Epithelial cell of proximal tubule (primary cell): ENCODE measurements at regions not wholly inside any gene's neighbourhood (a gene's known extent, or its start where the extent isn't known, plus 50 kb on each side); places are given as distances from the start of the nearest gene placed in this dataset.

Experiments
- DNase-seq: peaks from one replicate; pipeline ENCODE4 v3.0.0-alpha.2; 2011; ENCODE audit warnings: low read depth
- H3K4me3 ChIP-seq: 2 replicates; pipeline ENCODE4 v1.5.1; 2011; ENCODE audit warnings: low read depth, mild to moderate bottlenecking, low read length
- TF ChIP-seq, protein P1 (sequence below): conservative IDR thresholded peaks from 2 replicates; pipeline ENCODE4 v1.5.1; 2012; ENCODE audit warnings: low read depth, mild to moderate bottlenecking, low read length

DNA sequence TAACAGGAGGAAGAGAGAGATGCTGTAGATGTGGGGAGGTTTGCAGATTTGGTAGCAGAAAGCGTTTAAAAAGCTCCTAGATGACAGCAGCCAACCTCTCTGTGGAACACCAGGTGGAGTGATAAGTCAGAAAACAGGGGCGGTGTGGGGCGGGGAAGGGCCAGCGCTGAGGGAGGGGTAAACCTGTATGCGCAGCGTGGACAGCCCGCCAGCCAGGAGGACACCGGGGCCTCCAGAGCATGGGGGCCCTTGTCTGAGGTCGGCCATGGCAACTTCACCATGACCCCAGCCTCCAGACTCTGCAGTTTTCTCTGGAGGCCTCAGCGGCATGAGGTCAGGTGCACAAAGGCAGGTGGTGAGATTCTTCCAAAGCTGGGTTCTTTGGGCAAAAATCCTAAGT is 423.7 kb downstream of the BRD1 start:
- no peak for DNase-seq
- TF ChIP-seq, protein P1, sequence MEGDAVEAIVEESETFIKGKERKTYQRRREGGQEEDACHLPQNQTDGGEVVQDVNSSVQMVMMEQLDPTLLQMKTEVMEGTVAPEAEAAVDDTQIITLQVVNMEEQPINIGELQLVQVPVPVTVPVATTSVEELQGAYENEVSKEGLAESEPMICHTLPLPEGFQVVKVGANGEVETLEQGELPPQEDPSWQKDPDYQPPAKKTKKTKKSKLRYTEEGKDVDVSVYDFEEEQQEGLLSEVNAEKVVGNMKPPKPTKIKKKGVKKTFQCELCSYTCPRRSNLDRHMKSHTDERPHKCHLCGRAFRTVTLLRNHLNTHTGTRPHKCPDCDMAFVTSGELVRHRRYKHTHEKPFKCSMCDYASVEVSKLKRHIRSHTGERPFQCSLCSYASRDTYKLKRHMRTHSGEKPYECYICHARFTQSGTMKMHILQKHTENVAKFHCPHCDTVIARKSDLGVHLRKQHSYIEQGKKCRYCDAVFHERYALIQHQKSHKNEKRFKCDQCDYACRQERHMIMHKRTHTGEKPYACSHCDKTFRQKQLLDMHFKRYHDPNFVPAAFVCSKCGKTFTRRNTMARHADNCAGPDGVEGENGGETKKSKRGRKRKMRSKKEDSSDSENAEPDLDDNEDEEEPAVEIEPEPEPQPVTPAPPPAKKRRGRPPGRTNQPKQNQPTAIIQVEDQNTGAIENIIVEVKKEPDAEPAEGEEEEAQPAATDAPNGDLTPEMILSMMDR = no peak
- H3K4me3 ChIP-seq = no peak overlapping the region

DNA sequence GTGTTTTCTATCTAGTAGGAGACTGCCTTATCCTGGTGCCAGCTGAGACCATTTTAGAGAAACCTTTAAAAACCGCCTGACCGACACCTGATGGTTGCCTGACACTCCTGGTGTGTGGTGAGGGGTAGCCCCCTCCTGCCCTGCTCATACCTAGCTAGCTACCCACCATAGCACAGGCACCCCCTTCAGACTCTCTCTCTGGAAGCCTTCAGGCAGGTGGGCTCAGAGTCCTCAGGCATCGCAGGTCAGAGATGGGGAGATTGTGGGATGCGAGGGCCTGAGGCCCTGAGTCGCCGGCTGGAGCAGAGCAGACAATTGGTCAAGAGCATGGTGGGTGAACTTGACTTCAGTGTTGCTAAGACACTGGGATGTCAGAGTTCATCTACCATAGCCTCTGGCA is 424.6 kb downstream of the BRD1 start:
- H3K4me3 ChIP-seq = no peak overlapping the region
- no peak for DNase-seq
- TF ChIP-seq, protein P1 = no peak

DNA sequence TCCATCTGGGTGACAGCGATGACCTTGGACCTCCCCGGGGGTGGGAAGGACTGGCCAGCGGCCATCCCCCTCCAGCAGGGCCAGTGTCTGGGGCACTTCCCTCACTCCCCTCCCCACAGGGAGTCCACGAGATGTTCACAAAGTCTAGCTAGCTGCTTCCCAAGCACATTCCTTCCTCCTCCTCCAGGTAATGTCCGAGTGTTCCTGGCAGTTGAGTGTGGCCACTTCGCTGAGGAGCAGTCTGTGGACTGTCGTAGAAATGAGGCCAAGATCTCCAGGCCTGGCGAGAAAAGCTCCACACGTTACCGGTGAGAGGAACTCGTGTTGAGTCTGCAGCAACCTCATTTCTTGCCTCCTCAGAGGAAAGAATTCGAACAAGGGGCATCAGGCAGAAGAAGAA is 425.5 kb downstream of the BRD1 start:
- DNase-seq = no peak

DNA sequence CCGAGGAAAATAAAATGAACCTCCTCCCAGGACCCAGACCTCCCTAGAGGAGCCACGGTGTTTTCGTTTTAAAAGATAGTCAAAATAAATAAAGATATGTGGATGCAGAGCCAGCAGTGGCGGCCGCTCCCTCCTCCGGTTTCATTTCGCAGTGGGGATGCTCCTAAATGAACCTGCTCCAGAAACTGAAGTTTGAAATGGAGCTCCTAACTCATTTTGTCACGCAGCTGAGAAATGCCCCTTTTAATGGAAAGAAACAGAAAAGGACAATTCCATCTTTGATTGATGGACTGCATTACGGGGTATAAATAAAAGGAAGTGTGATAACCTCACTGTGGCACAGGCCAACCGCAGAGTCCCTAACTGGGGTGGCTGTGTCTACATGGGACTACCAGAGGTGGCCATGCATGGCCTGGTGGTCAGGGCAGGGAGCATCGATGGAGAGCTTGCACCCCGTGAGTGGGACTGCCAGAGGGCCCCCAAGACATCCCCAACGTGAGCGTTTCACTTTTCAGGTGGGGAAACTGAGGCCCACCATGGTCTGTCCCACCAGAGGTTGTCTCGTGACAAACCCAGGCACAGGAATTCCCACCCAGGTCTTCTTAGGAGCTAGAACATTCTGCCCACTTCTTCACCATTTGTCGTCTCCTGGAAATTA is 426.6 kb downstream of the BRD1 start:
- TF ChIP-seq, protein P1 = no peak
- DNase-seq = no peak

More for the DNA sequence above, 425.5 kb downstream of the BRD1 start:
- H3K4me3 ChIP-seq = no peak overlapping the region
- TF ChIP-seq, protein P1 = no peak

DNA sequence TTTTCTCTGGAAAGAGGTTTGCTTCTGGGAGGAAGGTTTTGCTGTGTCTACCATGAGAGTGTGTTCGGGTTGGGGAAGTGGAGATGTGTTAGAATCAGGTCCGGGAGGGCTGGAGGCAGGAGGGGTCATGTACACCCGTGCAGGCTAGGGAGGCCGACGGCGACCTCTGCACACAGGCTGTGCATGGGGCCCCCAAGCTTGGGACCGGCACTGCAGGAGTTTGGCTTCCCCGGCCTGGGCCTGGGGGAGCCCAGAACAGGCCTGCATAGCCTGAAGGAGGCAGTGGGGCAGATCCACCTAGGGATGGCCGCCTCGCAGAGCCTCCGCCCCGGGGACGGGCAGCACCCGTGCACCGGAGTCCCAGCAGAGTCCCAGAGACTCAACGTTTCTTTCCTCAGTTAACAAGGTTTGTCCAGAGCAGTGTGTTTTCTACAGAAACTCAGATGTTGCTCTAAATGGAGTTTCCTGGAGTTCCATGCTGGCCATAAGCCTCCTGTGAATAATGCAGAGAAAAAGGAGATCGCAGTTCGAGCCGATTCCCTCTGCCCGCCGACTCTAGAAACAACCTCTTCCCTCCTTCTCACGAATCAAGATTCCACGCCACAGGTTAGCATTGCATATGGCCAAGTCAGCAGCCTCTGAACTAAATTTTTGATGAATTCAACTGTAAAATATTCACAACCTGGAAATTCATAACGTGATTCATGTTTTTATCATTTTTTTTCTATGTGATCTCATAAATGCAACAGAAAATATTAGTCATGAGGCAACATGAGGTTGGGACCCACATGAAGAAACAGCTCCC is 427.3 kb downstream of the BRD1 start:
- TF ChIP-seq, protein P1 = no peak
- DNase-seq = no peak
- H3K4me3 ChIP-seq = no peak overlapping the region

More for the DNA sequence above, 426.6 kb downstream of the BRD1 start:
- H3K4me3 ChIP-seq = no peak overlapping the region

DNA sequence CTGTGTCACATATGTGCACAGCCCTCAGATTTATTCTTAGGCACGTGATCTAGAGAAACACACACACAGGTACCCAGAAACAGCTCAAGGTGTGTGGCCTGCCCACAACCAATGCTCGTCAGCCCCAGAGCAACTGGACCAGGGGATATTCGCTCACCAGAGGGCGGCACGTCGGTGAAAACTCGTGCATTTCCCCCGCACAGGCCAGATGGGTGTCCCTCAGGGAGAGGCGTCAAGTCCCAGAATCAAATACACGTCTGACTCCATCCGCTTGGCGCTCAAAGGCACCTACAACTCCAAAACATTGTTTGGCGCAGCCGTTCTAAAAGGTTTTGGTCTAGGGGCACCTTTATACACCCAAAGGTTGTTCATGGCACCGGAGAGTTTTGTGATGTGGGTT is 429.0 kb downstream of the BRD1 start:
- TF ChIP-seq, protein P1 = no peak
- DNase-seq = no peak
- H3K4me3 ChIP-seq = no peak overlapping the region
